PC-9 (cell line): ENCODE measurements at regions not wholly inside any gene's neighbourhood (a gene's known extent, or its start where the extent isn't known, plus 50 kb on each side); places are given as distances from the start of the nearest gene placed in this dataset.
A peak's percentile ranks its signal among the peaks of the same experiment; 100 is the strongest.

Experiments
- BruUV-seq: library from RNA; stranded (reverse); fragments of 400-500 nt; replicated peaks from 2 replicates; lab custom pipeline; 2021; lab: Mats Ljungman, UMichigan
- CTCF ChIA-PET: fragments of 300-600 bp; sonication (Branson Sonifier 250); formaldehyde crosslinking; loops from one replicate; lab custom pipeline; 2022; ENCODE audit warnings: antibody characterized with exemption; lab: Charles Lee
- POLR2A ChIA-PET: fragments of 300-600 bp; sonication (Branson Sonifier 250); formaldehyde crosslinking; loops from one replicate; lab custom pipeline; 2022; ENCODE audit warnings: antibody characterized with exemption; ENCODE audit not compliant: unreplicated experiment; lab: Charles Lee
- DNase-seq, 2 experiments: peaks; one replicate each; pipeline versions ENCODE4 v3.0.0 to v3.0.0-alpha.2; 2015 to 2022; ENCODE audit warnings: mixed read lengths in 1 of 2
- H2AFZ ChIP-seq: fragments of 200-600 bp; sonication (generic); 2 replicates; pipeline ENCODE4 v1.8.1; 2017; ENCODE audit warnings: antibody characterized with exemption
- H3F3A ChIP-seq: fragments of 200-600 bp; sonication (generic); 2 replicates; pipeline ENCODE4 v1.8.1; 2017; ENCODE audit warnings: antibody characterized with exemption, mild to moderate bottlenecking, low read depth; ENCODE audit not compliant: insufficient read depth
- H3K27ac ChIP-seq: fragments of 200-600 bp; sonication (generic); 2 replicates; pipeline ENCODE4 v1.6.1; 2016; ENCODE audit warnings: mixed run types
- H3K27me3 ChIP-seq: fragments of 200-600 bp; sonication (generic); 2 replicates; pipeline ENCODE4 v1.6.1; 2016; ENCODE audit warnings: low read depth, mixed run types; ENCODE audit not compliant: insufficient read depth
- H3K36me3 ChIP-seq: fragments of 200-600 bp; sonication (generic); 2 replicates; pipeline ENCODE4 v1.6.1; 2016; ENCODE audit warnings: low read depth, mixed run types
- H3K4me1 ChIP-seq: fragments of 200-600 bp; sonication (generic); replicated peaks from 2 replicates; pipeline ENCODE4 v1.6.1; 2016; ENCODE audit warnings: mixed run types; ENCODE audit not compliant: insufficient read depth
- H3K4me2 ChIP-seq: fragments of 200-600 bp; sonication (generic); 2 replicates; pipeline ENCODE4 v1.6.1; 2017; ENCODE audit warnings: mixed run types
- H3K4me3 ChIP-seq: fragments of 200-600 bp; sonication (generic); 2 replicates; pipeline ENCODE4 v1.6.1; 2016; ENCODE audit warnings: mixed run types
- H3K79me2 ChIP-seq: fragments of 200-600 bp; sonication (generic); 2 replicates; pipeline ENCODE4 v1.6.1; 2017; ENCODE audit warnings: low read depth, mixed run types
- H3K9me2 ChIP-seq: fragments of 200-600 bp; sonication (generic); 2 replicates; pipeline ENCODE4 v1.8.1; 2017; ENCODE audit warnings: mild to moderate bottlenecking; ENCODE audit not compliant: insufficient read depth
- H3K9me3 ChIP-seq: fragments of 200-600 bp; sonication (generic); 2 replicates; pipeline ENCODE4 v1.8.1; 2016; ENCODE audit warnings: low read depth; ENCODE audit not compliant: insufficient read depth
- H4K20me1 ChIP-seq: fragments of 200-600 bp; sonication (generic); 2 replicates; pipeline ENCODE4 v1.8.1; 2017; ENCODE audit not compliant: insufficient read depth
- EZH2 ChIP-seq: fragments of 200-600 bp; sonication (generic); IDR thresholded peaks from 2 replicates; pipeline ENCODE4 v1.8.0; 2017; ENCODE audit warnings: antibody characterized with exemption, low read depth
- intact Hi-C: fragments of 100-400 bp; cut with micrococcal nuclease; formaldehyde crosslinking; loops from one replicate; pipeline ENCODE4 v1.10.0; 2022; ENCODE audit not compliant: unreplicated experiment
- TF ChIP-seq, protein P1 (sequence below): fragments of 200-600 bp; sonication (generic); conservative IDR thresholded peaks from 2 replicates; pipeline ENCODE4 v1.6.1; 2017; ENCODE audit warnings: mixed run types, antibody characterized with exemption, mild to moderate bottlenecking, moderate library complexity

DNA sequence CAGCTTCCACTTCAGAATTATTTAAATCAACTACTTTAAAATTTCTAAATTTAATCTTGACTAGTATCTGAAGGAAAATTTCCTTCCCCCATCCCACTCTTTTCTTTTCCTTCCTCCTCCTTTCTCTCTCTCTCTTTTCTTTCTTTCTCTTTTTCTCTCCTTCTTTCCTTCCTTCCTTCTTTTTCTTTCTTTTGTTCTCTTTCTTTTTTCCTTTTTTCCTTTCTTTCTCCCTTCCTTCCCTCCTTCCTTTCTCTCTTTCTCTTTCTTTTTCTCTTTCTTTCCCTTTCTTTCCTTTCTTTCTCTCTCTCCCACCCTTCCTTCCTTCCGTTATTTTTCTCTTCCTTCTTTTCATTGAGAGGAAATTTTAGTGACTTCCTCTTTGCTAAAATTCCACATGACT is 132.0 kb upstream of the CDH19 start:
- Histone ChIP-seq H3K4me2 (peak overlapping the region; percentile 43), H3K27ac (no peak overlapping the region), H3K36me3 (no peaks in the 10 kb centered on the region), H3K4me3 (no peak overlapping the region), H3K9me2 (no peaks in the 10 kb centered on the region), H3K9me3 (no peaks in the 10 kb centered on the region), H4K20me1 (no peaks in the 10 kb centered on the region), H3K4me1 (no peaks in the 10 kb centered on the region), H3K79me2 (no peaks in the 10 kb centered on the region), H3F3A (no peaks in the 10 kb centered on the region), H3K27me3 (no peaks in the 10 kb centered on the region), H2AFZ (peak overlapping the region; percentile 32)
- intact Hi-C loops = no loop called here
- POLR2A ChIA-PET = no interaction called here
- TF ChIP-seq, protein P1, sequence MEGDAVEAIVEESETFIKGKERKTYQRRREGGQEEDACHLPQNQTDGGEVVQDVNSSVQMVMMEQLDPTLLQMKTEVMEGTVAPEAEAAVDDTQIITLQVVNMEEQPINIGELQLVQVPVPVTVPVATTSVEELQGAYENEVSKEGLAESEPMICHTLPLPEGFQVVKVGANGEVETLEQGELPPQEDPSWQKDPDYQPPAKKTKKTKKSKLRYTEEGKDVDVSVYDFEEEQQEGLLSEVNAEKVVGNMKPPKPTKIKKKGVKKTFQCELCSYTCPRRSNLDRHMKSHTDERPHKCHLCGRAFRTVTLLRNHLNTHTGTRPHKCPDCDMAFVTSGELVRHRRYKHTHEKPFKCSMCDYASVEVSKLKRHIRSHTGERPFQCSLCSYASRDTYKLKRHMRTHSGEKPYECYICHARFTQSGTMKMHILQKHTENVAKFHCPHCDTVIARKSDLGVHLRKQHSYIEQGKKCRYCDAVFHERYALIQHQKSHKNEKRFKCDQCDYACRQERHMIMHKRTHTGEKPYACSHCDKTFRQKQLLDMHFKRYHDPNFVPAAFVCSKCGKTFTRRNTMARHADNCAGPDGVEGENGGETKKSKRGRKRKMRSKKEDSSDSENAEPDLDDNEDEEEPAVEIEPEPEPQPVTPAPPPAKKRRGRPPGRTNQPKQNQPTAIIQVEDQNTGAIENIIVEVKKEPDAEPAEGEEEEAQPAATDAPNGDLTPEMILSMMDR = no peak
- no peak for TF ChIP-seq EZH2
- DNase-seq = no peak
- no TSS peak for BruUV-seq
- CTCF ChIA-PET = no interaction called here

DNA sequence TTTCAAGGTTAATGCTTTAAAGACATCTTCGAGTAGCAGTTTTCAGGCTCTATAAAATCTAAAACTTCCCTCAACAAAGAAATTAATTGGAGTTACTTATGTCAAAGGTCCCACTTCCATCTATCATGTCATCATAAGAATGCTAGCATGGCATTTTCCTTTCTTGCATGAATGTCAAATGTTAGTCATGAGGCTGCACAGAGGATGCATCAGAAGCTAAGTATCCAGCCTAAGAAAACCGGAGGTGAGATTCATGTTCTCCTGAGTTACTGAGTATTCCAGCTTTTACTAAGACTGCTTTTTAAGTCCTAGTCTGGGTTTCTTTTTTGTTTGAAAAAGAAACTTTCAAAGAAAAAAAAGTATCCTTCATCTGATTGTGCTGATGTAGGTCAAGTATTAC is 130.6 kb upstream of the CDH19 start:
- no peaks in the 10 kb centered on the region for H3K9me3 ChIP-seq
- H4K20me1 ChIP-seq = no peaks in the 10 kb centered on the region
- H3K4me1 ChIP-seq = no peaks in the 10 kb centered on the region
- intact Hi-C loops = no loop called here
- no peaks in the 10 kb centered on the region for H3K79me2 ChIP-seq
- no peak for TF ChIP-seq EZH2
- TF ChIP-seq, protein P1 = no peak
- H3K4me2 ChIP-seq = no peak overlapping the region
- no peak overlapping the region for H2AFZ ChIP-seq
- H3K27me3 ChIP-seq = no peaks in the 10 kb centered on the region
- no TSS peak for BruUV-seq
- DNase-seq = no peak
- POLR2A ChIA-PET = no interaction called here
- no peaks in the 10 kb centered on the region for H3K36me3 ChIP-seq
- CTCF ChIA-PET = no interaction called here
- no peak overlapping the region for H3K4me3 ChIP-seq
- H3K27ac ChIP-seq = no peak overlapping the region
- no peaks in the 10 kb centered on the region for H3K9me2 ChIP-seq
- no peaks in the 10 kb centered on the region for H3F3A ChIP-seq

DNA sequence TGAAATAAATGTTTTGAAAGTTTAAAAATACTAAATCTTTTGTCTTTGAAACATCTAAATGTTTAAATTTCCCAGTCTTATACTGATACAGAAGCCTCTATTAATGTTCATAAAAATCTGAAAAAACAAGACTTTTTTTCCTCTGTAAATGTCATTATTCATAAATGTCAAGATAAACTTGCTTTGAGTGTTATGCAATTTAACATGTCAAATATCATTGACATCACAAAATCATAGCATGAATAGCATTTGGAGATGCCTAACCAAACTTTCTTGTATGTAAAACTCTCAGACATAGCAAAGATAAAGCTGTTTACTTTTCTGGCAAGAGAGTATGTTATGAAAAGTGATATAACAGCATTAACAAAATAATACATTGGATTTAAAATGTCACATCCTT is 128.0 kb upstream of the CDH19 start:
- no peaks in the 10 kb centered on the region for H3K36me3 ChIP-seq
- no peaks in the 10 kb centered on the region for H3K9me2 ChIP-seq
- ChIA-PET CTCF (no interaction called here), POLR2A (no interaction called here)
- no peaks in the 10 kb centered on the region for H3K27me3 ChIP-seq
- no TSS peak for BruUV-seq
- H3K4me1 ChIP-seq = 0 out of 2 replicates have a peak, but pooled peaks cover 6% of the 10 kb centered on the region
- intact Hi-C loops = no loop called here
- TF ChIP-seq, protein P1 = no peak
- no peak for TF ChIP-seq EZH2
- H4K20me1 ChIP-seq = no peaks in the 10 kb centered on the region
- H2AFZ ChIP-seq = no peak overlapping the region
- DNase-seq = no peak
- no peaks in the 10 kb centered on the region for H3K9me3 ChIP-seq
- no peak overlapping the region for H3K4me2 ChIP-seq
- H3K27ac ChIP-seq = no peak overlapping the region
- H3K4me3 ChIP-seq = no peak overlapping the region
- H3K79me2 ChIP-seq = no peaks in the 10 kb centered on the region
- no peaks in the 10 kb centered on the region for H3F3A ChIP-seq
